ENCODE measurements at regions not wholly inside any gene's neighbourhood (a gene's known extent, or its start where the extent isn't known, plus 50 kb on each side); places are given as distances from the start of the nearest gene placed in this dataset.

- TF ChIP-seq CTCF (IDR thresholded peaks at IDR 0.05) (no peak), EP300 (IDR thresholded peaks at IDR 0.05) (no peak), POLR2A (IDR thresholded peaks at IDR 0.05) (no peak)
Observed at GRCh38 chr2:220015576-220015975, 388.1 kb downstream of the SLC4A3 start.
